K562 (cell line): ENCODE measurements at regions not wholly inside any gene's neighbourhood (a gene's known extent, or its start where the extent isn't known, plus 50 kb on each side); places are given as distances from the start of the nearest gene placed in this dataset.

Experiments used
- ATAC-seq: fragments of 200-7000 bp; cut with Tn5 transposase; 3 replicates; pipeline ENCODE4 v1.9.1; 2020; ENCODE audit warnings: moderate library complexity
- BruUV-seq: library from RNA; stranded (reverse); fragments of 400-500 nt; replicated peaks from 2 replicates; lab custom pipeline; 2021; lab: Mats Ljungman, UMichigan
- CTCF ChIA-PET: fragments of 300-600 bp; formaldehyde crosslinking; extraction: SDS; loops from one replicate; lab custom pipeline; 2021; ENCODE audit warnings: low intra/inter-chr PET ratio; lab: Yijun Ruan, JAX
- POLR2A ChIA-PET: fragments of 300-600, 350-650 bp; sonication (Branson Sonifier 250); formaldehyde crosslinking; extraction: SDS; loops from one replicate; lab custom pipeline; 2021; ENCODE audit warnings: antibody characterized with exemption, inconsistent platforms; lab: Yijun Ruan, JAX
- DNase-seq, 4 experiments: peaks; one replicate each; pipeline versions ENCODE4 v3.0.0 to v3.0.0-alpha.2; 2011 to 2018; ENCODE audit warnings: low spot score in 3 of 4, mixed read lengths in 3 of 4; ENCODE audit errors: extremely low read depth in 1 of 4
- FAIRE-seq: peaks from 2 replicates; lab custom pipeline; 2011; peaks lifted over from hg19 to GRCh38; lab: Jason Lieb, UNC
- H2AFZ ChIP-seq: 2 replicates; pipeline ENCODE4 v1.6.0; 2011; ENCODE audit warnings: low read depth, low read length, control low read depth, inconsistent platforms
- H3K27ac ChIP-seq: fragments of 200-600 bp; 3 replicates; pipeline ENCODE4 v1.8.0; 2011; ENCODE audit warnings: low read depth, mild to moderate bottlenecking, control low read depth, inconsistent platforms, low read length, moderate library complexity, mixed read lengths; ENCODE audit errors: extremely low read depth
- H3K27me3 ChIP-seq, 2 experiments: fragments of 300-600 bp in 1 of 2; 2 replicates in 1 of 2; 3 replicates in 1 of 2; pipeline versions ENCODE4 v1.6.0 to v1.8.0; 2011; ENCODE audit warnings: inconsistent platforms in 2 of 2, low read length in 2 of 2, mild to moderate bottlenecking in 1 of 2, mixed read lengths in 1 of 2, moderate library complexity in 1 of 2; ENCODE audit not compliant: control insufficient read depth in 2 of 2, insufficient read depth in 2 of 2
- H3K36me3 ChIP-seq: fragments of 300-600 bp; 3 replicates; pipeline ENCODE4 v1.8.0; 2011; ENCODE audit warnings: mild to moderate bottlenecking, low read length, inconsistent platforms; ENCODE audit not compliant: control insufficient read depth, insufficient read depth
- H3K4me1 ChIP-seq, 2 experiments: fragments of 200-600 bp in 1 of 2; replicated peaks in 1 of 2; 2 replicates in 1 of 2; 3 replicates in 1 of 2; pipeline versions ENCODE4 v1.5.1 to v1.8.0; 2011; ENCODE audit warnings: inconsistent platforms in 2 of 2, low read length in 2 of 2, mild to moderate bottlenecking in 1 of 2, mixed read lengths in 1 of 2, moderate library complexity in 1 of 2; ENCODE audit not compliant: control insufficient read depth in 2 of 2, insufficient read depth in 2 of 2
- H3K4me2 ChIP-seq: 2 replicates; pipeline ENCODE4 v1.6.1; 2011; ENCODE audit warnings: low read length, control low read depth, inconsistent platforms, mixed read lengths; ENCODE audit not compliant: insufficient read depth
- H3K4me3 ChIP-seq: fragments of 200-600 bp; sonication (generic), shearing (Covaris generic); 2 replicates; pipeline ENCODE4 v1.5.1; 2016; ENCODE audit warnings: control low read depth, inconsistent platforms
- H3K79me2 ChIP-seq: fragments of 200-600 bp; 3 replicates; pipeline ENCODE4 v1.8.0; 2011; ENCODE audit warnings: low read length, inconsistent platforms; ENCODE audit not compliant: control insufficient read depth, insufficient read depth
- H3K9ac ChIP-seq, 2 experiments: 2 replicates each; pipeline versions ENCODE4 v1.6.0 to v1.6.1; 2011; ENCODE audit warnings: low read depth in 2 of 2, low read length in 2 of 2, control low read depth in 1 of 2, inconsistent platforms in 1 of 2, mild to moderate bottlenecking in 1 of 2, mixed read lengths in 1 of 2; ENCODE audit not compliant: insufficient read depth in 1 of 2
- H3K9me1 ChIP-seq: one replicate; pipeline ENCODE4 v1.6.0; 2011; ENCODE audit warnings: inconsistent platforms, mild to moderate bottlenecking, low read length, moderate library complexity; ENCODE audit not compliant: control insufficient read depth, insufficient read depth
- H3K9me3 ChIP-seq: replicated peaks from 2 replicates; pipeline ENCODE4 v1.5.1; 2011; ENCODE audit warnings: low read depth, low read length, inconsistent platforms; ENCODE audit not compliant: control insufficient read depth, insufficient read depth
- H4K20me1 ChIP-seq: replicated peaks from 2 replicates; pipeline ENCODE4 v1.6.1; 2011; ENCODE audit warnings: low read length, inconsistent platforms, mixed read lengths; ENCODE audit not compliant: control insufficient read depth, insufficient read depth
- BHLHE40 ChIP-seq: IDR thresholded peaks from 2 replicates; pipeline ENCODE4 v1.6.1; 2011; ENCODE audit warnings: low read length, improper control_type of control experiment
- CUX1 ChIP-seq: fragments of 200-800 bp; sonication (Bioruptor generic); IDR thresholded peaks from 2 replicates; pipeline ENCODE4 v1.6.1; 2016; ENCODE audit warnings: missing genetic modification characterization, missing compliant biosample characterization
- E2F3 ChIP-seq: fragments of 250-450 bp; sonication (Bioruptor Pico); IDR thresholded peaks from 2 replicates; pipeline ENCODE4 v1.4.0; 2020; ENCODE audit warnings: mild to moderate bottlenecking
- EP400 ChIP-seq: fragments of 450-650 bp; IDR thresholded peaks from 2 replicates; pipeline ENCODE4 v1.6.1; 2017; ENCODE audit warnings: antibody characterized with exemption, mild to moderate bottlenecking, moderate library complexity
- ESRRA ChIP-seq: fragments of 450-650 bp; IDR thresholded peaks from 2 replicates; pipeline ENCODE4 v1.6.1; 2014; ENCODE audit warnings: low read depth, mild to moderate bottlenecking, moderate library complexity, borderline replicate concordance
- PHF20 ChIP-seq: fragments of 450-650 bp; IDR thresholded peaks from 2 replicates; pipeline ENCODE4 v1.6.1; 2018; ENCODE audit not compliant: partially characterized antibody
- PRDM10 ChIP-seq: fragments of 450-650 bp; IDR thresholded peaks from 2 replicates; pipeline ENCODE4 v1.6.1; 2018; ENCODE audit not compliant: partially characterized antibody
- SMARCC2 ChIP-seq: fragments of 450-650 bp; IDR thresholded peaks from 2 replicates; pipeline ENCODE4 v1.6.1; 2017; ENCODE audit warnings: antibody characterized with exemption, moderate library complexity, mild to moderate bottlenecking, low read depth
- TAF7 ChIP-seq: fragments of 450-650 bp; IDR thresholded peaks from 2 replicates; pipeline ENCODE4 v1.6.1; 2016; ENCODE audit warnings: missing genetic modification characterization, missing compliant biosample characterization
- TCF7L2 ChIP-seq: fragments of 150-350 bp; IDR thresholded peaks from 2 replicates; pipeline ENCODE4 v1.6.1; 2016; ENCODE audit warnings: low read depth, mild to moderate bottlenecking, low read length, moderate library complexity
- ZNF507 ChIP-seq: conservative IDR thresholded peaks from 2 replicates; pipeline ENCODE4 v1.6.1; 2017; ENCODE audit warnings: missing genetic modification characterization, missing compliant biosample characterization
- ZNF584 ChIP-seq: fragments of 200-800 bp; sonication (Bioruptor generic); IDR thresholded peaks from 2 replicates; pipeline ENCODE4 v1.6.1; 2016; ENCODE audit warnings: low read depth, mild to moderate bottlenecking, missing genetic modification characterization, missing compliant biosample characterization
- WGBS: fragments of 100-300 bp; shearing (Covaris generic); methylation state at CpG from one replicate; pipeline ENCODE4 v1.1.6; 2016; ENCODE audit warnings: low coverage, mixed read lengths; ENCODE audit not compliant: insufficient coverage; ENCODE audit errors: missing lambda C conversion rate; 5-methylcytosine and 5-hydroxymethylcytosine counted together
- in situ Hi-C: fragments of 300-500 bp; cut with MboI; formaldehyde crosslinking; loops from 4 replicates; pipeline ENCODE4 v1.15.0; 2018; ENCODE audit warnings: inconsistent platforms, mixed read lengths
- intact Hi-C: fragments of 100-400 bp; cut with micrococcal nuclease; formaldehyde crosslinking; loops from 2 replicates; pipeline ENCODE4 v1.14.2; 2022
- TF ChIP-seq, protein P1 (sequence below): fragments of 250-450 bp; sonication (Bioruptor Pico); IDR thresholded peaks from 2 replicates; pipeline ENCODE4 v1.4.0; 2020

DNA sequence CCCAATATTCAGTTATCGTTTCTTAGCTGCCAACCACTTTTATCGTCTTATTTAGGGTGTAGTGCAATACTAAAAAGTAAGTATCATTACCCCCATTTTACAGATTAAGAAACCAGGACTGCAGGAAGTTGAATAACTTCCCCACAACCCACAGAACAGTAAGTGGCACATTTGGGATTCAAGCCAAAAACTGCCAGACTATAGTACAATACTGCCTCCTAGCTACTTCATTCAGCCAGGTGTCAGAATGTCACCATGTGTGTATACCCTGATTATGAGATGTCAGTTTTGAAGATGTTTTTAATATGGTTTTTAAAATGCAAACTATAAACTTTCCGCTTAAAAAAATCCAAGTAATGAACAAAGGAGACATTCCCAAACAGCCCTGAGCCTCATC, 74.2 kb upstream of the PROK2 start:
- intact Hi-C loops (loop anchor here (2.0 to 5.0 kb wide), 2 partner anchors 130 to 147 kb away; no protein-coding TSS in a partner anchor), in situ Hi-C loops (no loop called here)
- no peaks in the 10 kb centered on the region for H3K9me1 ChIP-seq
- ChIA-PET CTCF (interaction anchor here (0.7 to 1.3 kb wide), 4 partner anchors 129 to 589 kb away, joined by 3 to 8 read pairs (median 3); no protein-coding TSS in a partner anchor), POLR2A (interaction anchor here (0.7 kb wide), 1 partner anchor 108 kb away, joined by 6 read pairs; no protein-coding TSS in a partner anchor)
- no peaks in the 10 kb centered on the region for H3K79me2 ChIP-seq
- H3K9ac ChIP-seq = no peak overlapping the region
- DNase-seq (peak in 2 of 4 experiments; percentile 10 to 26), ATAC-seq (peak; percentile 63; the same call in 2 of the 3 replicates), FAIRE-seq (no peak)
- H3K4me2 ChIP-seq = no peak overlapping the region
- no peak overlapping the region for H3K4me3 ChIP-seq
- H3K27me3 ChIP-seq = peaks cover 0 to 13% of the 10 kb centered on the region in 2 experiments; a peak in 3 of 5 replicates
- H4K20me1 ChIP-seq = no peaks in the 10 kb centered on the region
- WGBS = 7% methylated on average over 3 of the region's 3 CpGs
- BruUV-seq = no TSS peak
- no peaks in the 10 kb centered on the region for H3K9me3 ChIP-seq
- no peak overlapping the region for H2AFZ ChIP-seq
- H3K27ac ChIP-seq = no peak overlapping the region
- H3K36me3 ChIP-seq = no peaks in the 10 kb centered on the region
- no peaks in the 10 kb centered on the region for H3K4me1 ChIP-seq
- TF ChIP-seq ZNF584 (CRISPR knock-in tag) = no peak
- TF ChIP-seq ZNF507 (tag) = no peak
- no peak for TF ChIP-seq BHLHE40
- TF ChIP-seq EP400 = no peak
- no peak for TF ChIP-seq SMARCC2
- no peak for TF ChIP-seq TCF7L2
- TF ChIP-seq PHF20 = no peak
- no peak for TF ChIP-seq CUX1
- peak; percentile 17; the same call in 1 of the 2 replicates for TF ChIP-seq ESRRA
- TF ChIP-seq E2F3 (CRISPR knock-in tag) = no peak
- TF ChIP-seq, protein P1, sequence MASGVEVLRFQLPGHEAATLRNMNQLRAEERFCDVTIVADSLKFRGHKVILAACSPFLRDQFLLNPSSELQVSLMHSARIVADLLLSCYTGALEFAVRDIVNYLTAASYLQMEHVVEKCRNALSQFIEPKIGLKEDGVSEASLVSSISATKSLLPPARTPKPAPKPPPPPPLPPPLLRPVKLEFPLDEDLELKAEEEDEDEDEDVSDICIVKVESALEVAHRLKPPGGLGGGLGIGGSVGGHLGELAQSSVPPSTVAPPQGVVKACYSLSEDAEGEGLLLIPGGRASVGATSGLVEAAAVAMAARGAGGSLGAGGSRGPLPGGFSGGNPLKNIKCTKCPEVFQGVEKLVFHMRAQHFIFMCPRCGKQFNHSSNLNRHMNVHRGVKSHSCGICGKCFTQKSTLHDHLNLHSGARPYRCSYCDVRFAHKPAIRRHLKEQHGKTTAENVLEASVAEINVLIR (CRISPR knock-in tag) = no peak
- no peak for TF ChIP-seq TAF7 (tag)
- no peak for TF ChIP-seq PRDM10
